NCI-H82 treated with DMSO at 0.1 percent for 48 hours (cell line): ENCODE measurements at regions not wholly inside any gene's neighbourhood (a gene's known extent, or its start where the extent isn't known, plus 50 kb on each side); places are given as distances from the start of the nearest gene placed in this dataset.
"Not testable (repeated sequence)": the region's sequence is repeated elsewhere in the genome, so short reads cannot be mapped to it uniquely, and the experiment has no call there.

ENCODE experiments used
- DNase-seq: peaks from one replicate; lab custom pipeline; 2025; ENCODE audit not compliant: unreplicated experiment; lab: John Stamatoyannopoulos, UW

DNA sequence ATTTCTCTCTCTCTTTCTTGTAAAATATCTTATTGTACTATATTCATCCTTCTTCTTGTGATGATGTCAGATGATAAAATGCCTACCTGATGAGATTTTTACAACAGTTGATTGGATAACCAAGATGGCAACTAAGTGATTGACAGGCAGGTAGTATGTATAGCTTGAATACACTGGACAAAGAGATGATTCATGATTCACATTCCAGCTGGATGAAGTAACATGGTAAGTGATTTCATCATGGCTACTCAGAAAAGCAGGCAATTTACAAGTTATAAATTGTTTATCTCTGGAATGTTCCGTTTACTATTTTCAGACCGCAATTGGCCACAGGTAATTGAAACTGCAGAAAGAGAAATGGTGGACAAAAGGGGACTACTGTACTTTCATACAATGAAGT, 1471.7 kb upstream of the C9orf72 start:
- no peak for DNase-seq

DNA sequence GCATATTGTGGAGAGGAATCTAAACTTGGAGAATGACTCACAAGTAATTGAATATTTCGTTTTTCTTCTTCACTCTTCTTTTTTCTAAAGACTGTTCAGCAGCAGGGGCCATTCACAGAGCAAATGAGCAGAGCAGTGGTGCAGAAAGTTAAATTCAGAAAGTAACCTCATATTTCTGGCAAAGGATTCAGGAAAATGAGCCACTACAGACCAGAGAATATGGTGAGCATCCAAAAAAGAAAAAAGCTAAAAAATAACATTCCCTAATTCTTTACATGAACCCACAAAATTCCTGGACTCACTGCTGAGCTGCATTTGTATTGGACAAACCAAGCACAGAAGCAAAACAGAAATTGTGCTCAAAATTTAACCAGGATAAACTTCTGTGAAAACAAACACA, 1486.8 kb upstream of the C9orf72 start:
- no peak for DNase-seq

DNA sequence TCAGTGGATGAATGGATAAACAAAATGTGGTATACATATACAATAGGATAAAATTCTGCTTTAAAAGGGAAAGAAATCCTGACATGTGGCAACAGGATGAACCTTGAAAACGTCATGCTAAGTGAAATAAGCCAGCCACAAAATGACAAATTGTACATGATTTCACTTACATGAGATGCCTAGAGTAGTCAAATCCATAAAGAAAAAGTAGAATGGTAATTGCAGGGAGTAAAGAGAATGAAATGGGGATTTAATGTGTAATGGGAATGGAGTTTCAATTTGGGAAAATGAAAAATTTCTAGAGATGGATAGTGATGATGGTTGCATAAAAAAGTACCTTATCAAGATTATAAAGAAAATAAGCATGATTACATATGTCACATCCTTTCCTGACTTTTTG, 1489.2 kb upstream of the C9orf72 start:
- no peak for DNase-seq

DNA sequence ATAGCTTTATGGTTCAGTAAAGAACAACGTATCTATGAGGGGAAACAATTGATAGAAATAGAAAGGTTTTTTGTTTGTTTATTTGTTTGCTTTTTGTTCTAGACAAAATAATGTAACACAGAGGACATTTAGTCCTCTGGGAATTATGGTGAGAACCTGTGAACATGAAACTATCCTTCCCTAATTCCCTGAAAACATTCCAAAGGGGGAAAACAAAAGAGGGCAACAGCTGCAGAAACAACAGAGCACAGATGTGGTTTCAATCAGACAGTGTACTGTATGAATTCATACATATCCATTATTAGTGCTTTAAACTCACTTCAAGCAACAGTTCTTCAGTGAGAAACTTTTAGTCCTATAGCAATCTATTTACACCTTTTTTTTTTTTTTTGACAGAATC, 1489.8 kb upstream of the C9orf72 start:
- no peak for DNase-seq

DNA sequence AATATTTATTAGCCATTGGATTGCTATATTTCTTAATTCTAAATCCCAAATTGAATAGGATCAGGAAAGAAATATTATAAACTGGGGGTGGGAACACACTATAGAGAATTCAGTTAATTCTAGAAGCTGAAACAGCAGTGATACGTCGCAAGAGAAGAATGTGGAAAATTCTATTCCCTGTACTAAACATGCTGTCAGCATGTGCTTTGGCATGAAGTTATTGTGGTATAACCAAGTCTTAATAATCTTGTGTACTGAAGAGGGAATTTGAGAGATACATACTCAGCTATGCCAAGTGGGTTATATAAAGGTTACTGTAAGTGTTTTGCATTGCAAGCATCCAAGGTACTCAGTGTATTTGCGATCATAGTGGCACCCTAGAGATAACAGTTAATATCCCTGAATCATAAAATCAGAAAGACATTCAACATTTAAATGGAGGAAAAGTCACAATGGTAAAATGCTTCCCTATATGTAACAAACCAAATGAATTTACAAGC, 1492.9 kb upstream of the C9orf72 start:
- no peak for DNase-seq

DNA sequence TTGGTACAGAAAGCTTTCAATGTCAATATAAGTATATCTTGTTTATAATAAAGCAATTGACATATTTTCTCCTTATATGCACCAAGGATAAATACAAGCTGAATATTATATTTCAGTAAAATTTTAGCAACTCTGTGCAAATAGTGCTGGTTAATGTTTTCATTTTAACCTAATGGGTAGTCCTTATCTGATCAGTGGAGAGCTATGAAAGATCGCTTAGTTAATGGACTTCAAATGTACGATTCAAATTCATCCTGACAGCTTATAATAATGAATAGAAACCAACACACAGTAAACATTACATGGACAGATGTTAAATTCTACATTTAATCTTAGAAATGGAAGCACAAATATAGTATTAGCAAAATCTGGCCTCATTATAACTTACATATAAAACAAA, 1495.2 kb upstream of the C9orf72 start:
- no peak for DNase-seq

DNA sequence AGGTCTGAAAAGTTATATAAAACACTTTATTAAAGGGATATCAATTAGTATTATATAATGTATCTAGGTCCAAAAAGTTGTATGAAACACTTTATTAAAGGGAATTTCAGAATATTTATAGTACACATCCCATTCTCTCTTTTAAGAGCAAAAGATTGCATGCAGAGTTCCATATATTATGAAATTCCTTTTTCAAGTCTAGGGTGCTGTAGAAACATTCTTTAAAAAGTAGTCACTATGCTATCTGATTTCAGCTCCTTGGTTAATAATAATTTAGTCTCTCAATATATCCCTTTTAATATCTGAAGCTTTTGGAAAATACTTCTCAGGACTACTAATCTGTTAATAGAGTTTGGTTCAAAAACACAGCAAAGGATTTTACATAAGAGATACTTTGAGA, 1496.1 kb upstream of the C9orf72 start:
- no peak for DNase-seq

DNA sequence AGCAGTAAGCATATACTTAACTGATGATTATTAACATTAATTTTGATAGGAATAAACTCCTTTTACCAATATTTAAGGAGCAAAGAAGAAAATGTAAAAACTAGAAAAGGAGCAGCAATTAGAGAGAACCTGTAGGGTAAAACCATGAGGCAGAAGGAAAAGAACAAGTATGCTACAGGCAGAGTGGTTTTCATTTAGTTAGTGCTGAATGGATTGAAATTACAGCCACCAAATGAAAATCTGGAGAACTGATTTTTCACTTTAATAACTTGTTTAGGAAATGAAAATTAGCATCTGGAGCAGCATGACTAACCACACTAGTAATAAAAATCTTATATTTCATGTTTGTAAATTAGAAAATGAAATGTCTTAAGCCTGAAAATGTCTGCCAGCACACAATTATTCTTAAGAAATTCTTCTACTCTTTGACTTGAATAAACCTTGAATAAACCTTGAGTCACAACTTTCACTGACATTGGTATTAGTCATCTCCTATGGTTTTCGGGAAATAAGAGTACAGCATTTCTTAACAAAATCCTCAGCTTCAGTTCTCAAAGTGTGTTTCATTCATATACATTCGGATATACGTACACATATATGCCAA, 1504.9 kb upstream of the C9orf72 start:
- no peak for DNase-seq

DNA sequence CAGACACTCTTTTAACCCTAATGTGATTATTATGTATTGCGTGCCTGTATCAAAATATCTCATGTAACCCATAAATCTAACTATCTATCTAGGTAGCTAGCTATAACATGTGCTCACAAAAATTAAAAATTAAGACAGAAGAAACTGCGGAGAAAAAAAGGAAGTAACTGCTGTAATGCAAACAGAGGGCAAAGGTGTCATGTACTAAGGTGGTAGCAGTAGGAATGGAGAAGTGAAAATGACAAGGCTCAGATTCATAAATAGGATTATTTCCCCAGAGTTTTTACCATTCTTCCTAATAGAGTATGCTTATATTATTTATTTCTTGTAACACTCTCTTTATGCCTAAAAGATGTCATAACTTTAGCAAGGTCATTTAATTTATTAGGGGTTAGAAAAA, 1527.5 kb upstream of the C9orf72 start:
- DNase-seq, result no peak

DNA sequence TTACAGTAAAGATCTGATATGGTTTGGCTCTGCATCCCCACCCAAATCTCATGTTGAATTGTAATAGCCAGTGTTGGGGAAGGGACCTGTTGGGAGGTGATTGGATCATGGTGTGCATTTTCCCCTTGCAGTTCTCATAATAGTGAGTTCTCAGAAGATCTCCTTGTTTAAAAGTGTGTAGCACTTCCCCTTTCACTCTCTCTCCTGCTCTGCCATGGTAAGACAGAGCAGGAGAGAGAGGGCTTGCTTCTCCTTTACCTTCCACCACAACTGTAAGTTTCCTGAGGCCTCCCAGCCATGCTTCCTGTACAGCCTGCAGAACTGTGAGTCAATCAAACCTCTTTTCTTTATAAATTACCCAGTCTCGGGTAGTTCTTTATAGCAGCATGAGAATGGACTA, 1530.9 kb upstream of the C9orf72 start:
- not testable (repeated sequence) for DNase-seq

DNA sequence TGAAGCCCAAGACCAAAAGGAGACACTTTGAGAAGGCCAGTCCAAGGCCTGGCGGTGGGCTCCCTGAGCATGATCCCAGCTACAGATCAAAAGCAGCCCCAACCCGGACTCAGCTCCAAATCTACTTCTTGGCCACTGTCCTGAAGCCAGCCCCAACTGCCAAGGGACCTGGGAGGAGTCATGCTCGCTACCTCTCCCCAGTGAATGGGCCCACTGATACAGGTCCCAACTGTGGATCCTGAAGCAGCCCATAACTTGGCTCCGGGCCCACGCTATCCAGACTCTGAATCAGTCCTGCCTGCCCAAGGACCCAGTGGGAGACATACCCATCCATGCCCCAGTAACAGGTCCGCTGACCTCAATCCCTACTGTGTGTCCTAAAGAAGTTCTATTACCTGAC, 1545.3 kb upstream of the C9orf72 start:
- DNase-seq, result no peak

DNA sequence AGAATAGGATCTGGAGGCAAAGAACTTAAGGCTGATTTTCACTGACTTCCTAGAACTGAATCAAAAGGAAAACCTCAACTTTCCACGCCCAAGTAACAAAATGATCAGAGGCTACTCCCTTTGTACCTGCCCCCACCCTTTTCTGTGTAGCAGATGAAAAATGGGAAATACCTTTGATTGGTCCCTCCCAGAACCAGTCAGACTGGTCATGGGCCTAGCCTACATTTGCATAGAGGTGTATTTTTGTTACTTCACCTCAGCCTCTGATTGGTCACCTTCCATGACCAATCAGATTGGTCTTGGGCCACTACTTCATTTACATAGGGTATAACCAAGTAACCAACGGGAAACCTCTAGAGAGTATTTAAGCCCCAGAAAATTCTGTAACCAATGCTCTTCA, 1553.5 kb upstream of the C9orf72 start:
- DNase-seq, result no peak

DNA sequence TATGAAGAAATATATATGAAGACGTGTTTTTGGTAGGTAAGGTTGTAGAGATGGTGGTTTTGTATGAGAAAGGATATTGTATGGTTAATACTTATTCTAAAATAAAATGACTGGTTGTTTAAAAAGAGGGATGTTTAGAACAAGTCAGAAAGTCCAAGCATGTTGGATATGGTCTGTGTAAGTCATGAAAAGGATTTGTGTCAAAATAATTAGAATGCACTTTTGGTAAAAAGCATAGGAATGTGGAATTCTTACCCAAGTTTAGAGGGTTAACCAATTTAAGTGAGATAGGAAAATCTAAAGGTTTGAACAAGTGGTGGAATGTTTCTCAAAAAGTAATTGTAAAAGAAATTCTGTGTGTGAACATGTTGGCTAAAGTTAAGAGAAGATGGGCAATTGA, 1556.5 kb upstream of the C9orf72 start:
- no peak for DNase-seq

DNA sequence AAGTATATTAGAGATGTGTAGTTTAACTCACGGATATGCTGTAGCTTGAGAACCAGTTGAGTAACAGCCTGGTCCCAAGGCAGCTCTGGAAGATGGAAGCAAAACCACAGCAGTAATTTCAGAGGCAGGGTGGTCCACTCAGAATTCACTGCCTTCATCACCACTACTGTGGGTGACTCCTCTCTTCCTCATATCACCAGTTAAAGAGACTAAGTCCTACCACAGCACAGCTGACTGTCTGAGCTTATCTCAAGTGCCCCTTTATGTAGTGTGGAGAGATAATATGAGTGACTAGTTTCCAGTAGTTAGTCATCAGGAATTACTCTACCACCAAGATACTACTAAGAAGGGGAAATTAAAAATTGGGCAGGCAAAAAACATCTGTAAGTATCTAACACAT, 1571.2 kb upstream of the C9orf72 start:
- no peak for DNase-seq

DNA sequence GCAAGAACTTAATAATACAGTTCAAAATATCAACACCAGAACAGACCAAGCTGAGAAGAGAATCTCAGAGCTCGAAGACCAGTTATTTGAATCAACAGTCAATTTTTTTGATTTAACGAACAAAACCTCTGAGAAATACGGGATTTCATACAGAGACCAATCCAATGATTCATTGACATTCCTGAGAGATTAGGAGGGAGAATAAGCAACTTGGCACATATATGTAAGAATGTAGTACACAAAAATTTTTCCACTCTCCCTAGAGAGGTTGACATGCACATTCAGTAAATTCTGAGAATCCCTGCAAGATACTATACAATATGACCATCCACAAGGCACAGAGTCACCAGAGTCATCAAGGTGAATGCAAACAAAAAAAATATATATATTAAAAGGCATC, 1577.3 kb upstream of the C9orf72 start:
- no peak for DNase-seq

DNA sequence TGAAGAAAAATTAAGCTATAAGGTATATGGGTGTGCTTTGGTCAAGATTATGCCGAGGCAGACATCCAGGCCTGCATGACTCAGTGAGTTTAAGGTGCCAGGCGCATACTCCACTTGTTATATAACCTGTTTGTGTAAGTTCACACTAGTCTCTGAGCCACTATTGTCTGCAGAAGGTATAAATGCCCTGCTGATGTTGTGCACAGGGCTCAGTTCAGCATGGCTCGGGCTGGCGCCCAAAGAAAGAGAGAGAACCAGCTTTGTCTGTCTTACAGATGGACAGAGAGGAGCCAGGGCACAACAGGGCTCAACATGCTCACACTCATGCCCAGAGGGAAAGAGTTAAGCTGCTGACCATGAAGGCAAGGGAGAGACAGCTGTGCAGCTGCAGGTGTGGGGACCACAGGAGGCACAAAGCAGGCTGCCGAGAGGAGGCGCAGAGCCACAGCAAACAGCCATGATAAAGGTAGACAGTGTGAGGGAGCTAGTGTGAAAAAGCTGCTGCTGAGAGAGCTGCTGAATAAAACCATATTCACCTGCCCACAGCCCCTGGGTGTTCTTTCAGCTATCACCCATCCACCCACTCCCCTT, 1587.6 kb upstream of the C9orf72 start:
- no peak for DNase-seq

DNA sequence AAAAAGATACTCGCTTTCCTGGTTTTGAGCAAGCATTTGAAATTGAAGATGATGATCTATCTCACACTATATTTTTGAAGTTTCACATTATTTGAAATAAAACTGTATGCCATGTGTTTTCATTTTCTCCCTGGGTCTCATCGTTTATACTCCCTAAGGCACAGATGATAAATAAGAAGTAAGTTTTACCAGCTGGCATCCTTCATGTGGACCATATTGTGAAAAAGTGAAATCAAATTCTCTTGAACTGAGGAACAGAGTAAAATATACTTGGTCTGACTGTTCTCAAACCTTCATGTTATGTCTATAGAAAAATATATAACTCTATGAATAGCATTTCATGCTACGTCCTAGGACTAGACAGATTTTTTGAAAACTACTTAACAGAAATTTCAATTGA, 1600.9 kb upstream of the C9orf72 start:
- DNase-seq, result no peak

DNA sequence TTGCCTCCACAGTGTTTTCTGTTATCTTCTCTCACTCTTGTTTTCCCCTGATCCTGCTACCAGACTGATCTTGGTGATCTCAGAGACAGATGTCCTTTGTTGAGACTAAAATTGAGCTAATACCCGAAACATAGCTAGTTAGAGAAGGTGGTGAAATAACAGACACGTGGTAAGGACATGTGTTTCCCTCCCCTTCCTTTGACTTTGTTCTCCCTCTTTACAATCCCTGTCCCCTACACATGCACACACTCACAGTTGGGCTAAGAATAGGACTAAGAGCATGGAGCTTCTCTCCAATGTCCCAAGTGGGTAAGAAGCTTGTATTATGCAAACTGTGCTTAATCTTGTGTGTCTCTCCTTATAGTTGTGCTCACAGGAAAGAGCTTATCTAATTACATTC, 1603.0 kb upstream of the C9orf72 start:
- DNase-seq, result no peak

DNA sequence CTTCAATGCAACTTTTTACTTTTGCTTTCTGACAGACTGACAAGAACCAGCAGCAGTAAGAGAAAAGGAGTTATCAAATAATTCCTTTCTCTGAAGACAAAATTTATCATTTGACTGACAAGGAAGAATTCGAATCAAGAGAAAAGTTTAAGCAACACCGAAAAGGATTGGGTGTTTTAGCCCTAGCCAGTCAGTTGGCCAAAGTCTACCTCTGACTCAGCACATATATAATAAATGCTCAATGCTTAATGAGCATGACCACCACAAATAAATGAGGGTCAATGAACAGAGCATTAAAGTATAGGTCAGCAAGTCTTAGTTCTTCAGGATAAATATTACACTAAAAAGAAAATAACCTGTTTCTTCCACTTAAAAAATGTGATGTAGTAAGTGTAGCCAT, 1603.5 kb upstream of the C9orf72 start:
- no peak for DNase-seq

DNA sequence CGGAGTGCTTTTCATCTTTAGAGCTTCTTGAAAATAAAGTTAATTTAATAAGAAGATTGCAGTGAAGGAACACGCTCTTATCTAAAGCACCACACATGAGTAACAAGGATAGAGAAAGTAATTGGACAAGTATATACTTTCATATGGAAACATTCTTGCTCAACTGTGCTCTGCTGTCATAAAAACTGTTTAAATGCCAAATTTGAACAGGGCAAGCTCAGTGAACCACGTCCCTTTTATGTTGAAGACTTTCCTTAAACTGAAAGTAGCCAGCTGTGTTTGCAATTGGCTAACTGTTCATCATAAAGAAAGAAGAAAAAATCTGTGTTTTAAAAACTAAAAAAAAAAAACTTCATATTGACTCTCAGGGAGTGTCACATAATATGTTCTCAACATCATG, 1610.7 kb upstream of the C9orf72 start:
- DNase-seq, result no peak

DNA sequence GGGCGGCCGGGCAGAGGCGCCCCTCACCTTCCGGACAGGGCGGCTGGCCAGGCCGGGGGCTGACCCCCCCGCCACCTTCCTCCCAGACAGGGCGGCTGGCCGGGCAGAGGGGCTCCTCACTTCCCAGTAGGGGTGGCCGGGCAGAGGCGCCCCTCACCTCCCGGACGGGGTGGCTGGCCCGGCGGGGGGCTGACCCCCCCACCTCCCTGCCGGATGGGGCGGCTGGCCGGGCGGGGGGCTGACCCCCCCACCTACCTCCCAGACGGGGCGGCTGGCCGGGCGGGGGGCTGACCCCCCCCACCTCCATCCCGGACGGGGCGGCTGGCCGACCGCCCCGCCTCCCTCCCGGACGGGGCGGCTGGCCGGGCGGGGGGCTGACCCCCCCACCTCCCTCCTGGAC, 1615.5 kb upstream of the C9orf72 start:
- DNase-seq, result not testable (repeated sequence)

DNA sequence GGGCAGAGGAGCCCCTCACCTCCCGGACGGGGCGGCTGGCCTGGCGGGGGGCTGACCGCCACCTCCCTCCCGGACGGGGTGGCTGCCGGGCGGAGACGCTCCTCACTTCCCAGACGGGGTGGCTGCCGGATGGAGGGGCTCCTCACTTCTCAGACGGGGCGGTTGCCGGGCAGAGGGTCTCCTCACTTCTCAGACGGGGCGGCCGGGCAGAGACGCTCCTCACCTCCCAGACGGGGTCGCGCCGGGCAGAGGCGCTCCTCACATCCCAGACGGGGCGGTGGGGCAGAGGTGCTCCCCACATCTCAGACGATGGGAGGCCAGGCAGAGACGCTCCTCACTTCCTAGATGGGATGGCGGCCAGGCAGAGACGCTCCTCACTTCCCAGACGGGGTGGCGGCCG, 1615.9 kb upstream of the C9orf72 start:
- not testable (repeated sequence) for DNase-seq

DNA sequence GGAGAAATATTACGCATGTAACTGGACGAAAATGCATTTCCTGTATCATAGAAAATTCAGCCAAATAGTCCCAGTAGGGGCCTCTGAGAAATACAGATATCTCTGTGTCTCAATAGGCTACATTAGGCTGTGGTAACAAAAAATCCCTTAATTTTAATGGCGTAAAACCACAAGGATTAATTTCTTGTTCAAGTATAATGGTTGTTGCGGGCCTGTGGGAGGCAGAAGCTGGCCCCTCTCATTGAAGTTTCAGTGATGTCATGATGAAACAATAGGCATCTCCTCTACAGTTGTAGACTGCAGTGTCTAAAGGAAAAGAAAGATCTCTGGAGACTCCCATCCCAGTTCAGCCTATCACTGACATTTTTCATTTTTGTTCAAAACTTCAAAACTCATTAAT, 1625.6 kb upstream of the C9orf72 start:
- DNase-seq, result no peak
